HG03159 (cell line): ENCODE measurements at regions not wholly inside any gene's neighbourhood (a gene's known extent, or its start where the extent isn't known, plus 50 kb on each side); places are given as distances from the start of the nearest gene placed in this dataset.
"Not testable (repeated sequence)": the region's sequence is repeated elsewhere in the genome, so short reads cannot be mapped to it uniquely, and the experiment has no call there.

Experiments
- ATAC-seq: cut with Tn5 transposase; IDR thresholded peaks from one replicate; pipeline ENCODE4 v1.9.1; 2021; ENCODE audit warnings: mild to moderate bottlenecking, moderate library complexity; ENCODE audit not compliant: unreplicated experiment

DNA sequence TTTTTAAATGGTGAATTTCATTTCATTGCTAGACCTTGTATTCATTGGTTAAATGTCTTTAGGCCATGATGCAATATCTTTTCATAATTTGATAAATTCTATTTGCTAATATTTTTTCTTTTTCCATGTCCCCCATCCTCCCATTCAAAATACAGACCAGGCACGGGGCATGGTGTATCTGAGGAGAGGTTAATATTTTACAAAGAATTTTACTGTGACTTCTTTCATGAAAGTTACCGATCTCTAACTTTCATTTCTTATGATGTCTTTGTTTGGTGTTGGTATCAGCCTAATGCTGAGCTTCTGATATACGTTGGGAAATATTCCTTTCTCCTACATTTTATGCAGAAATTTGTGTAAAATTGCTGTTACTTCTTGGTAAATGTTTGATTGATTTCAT, 216.7 kb upstream of the IGFBP3 start:
- no peak for ATAC-seq

DNA sequence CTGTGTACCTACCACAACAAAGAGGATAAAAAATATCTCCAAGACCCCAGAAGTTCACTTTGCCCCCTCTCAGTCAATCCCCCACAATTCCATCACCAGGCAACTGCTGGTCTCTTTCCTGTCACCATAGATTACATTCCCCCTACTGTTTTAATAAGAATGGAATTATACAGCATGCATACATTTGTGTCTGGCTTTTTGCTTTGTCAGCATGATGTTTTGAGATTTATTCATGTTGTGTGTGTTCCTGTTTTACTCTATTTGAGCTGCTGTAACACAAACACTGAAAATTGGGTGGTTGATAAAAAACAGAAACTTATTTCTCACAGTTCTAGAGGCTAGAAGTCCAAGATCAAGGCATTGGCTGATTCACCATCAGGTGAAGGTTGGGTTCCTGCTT, 214.5 kb upstream of the IGFBP3 start:
- ATAC-seq = no peak

DNA sequence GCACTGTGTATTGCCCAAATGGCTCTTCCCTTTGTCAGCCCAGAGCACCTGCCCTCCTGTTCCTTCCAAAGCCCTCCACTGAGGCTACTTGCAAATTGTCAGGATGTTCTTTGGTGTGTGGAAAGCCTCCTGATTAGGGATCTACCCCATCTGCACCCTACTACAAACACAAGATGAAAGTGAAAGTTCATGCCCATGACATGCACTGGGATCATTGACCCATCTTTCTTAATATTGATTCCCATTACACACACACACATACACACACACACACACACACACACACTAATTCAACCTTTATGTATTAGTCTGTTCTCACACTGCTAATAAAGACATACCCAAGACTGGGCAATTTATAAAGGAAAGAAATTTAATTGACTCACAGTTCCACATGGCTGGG, 213.7 kb upstream of the IGFBP3 start:
- ATAC-seq = no peak

DNA sequence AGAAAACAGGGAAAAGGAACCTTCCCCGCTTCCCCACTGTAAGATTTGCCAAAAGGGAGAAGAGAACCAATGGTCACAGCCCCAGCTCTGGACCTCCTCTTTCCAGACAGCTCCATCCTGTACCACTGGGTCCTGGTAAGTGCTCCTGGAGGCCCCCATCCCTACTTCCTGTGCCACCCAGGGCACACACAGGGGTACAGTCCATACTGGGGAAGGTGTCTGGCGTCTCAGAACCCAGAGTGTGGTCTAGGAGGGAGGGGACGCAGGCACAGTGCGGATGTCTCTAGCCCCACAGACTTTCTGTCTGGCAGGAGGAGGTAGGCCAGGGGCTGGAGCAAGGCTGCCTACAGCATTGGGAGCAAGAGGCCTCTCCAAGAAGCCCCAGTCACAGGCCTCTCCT, 213.3 kb upstream of the IGFBP3 start:
- no peak for ATAC-seq

DNA sequence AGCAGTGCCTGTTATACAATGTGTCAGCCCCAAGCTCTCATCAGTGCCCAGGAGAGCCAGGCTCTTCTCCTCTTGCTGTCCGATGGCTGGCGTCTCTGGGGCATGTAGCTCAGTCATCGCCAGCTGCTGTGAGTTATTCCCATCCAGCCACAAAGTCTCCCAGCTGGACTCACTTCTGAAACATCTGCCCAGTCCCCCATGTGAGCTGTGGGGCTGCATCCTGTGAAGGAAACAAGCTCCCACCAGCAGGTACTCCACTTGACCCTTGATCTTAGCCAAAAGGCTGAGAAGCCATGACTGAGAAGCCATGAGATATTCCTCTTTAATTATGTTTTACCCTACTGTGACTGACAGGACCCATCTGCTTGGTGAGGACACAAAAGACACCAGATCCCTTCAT, 212.7 kb upstream of the IGFBP3 start:
- no peak for ATAC-seq

DNA sequence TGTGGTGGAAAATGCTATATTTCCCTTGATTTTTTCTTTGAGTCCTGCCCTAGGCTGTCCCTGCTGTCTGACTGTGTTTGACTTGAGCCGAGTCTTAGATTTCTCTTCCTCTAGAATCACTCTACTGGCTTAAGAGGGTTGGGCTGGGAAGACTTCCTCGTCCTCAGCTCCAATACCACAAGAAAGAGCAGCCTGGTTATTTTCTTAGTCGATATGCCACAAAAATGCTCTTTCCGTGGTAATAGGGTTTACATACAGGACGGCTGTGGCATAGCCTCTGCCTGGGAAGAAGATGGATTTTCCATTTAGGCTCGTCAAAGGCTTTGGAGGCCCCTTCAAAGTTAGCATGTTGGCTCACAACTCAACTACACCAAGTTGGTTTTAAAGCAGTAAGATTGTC, 212.0 kb upstream of the IGFBP3 start:
- ATAC-seq = no peak

DNA sequence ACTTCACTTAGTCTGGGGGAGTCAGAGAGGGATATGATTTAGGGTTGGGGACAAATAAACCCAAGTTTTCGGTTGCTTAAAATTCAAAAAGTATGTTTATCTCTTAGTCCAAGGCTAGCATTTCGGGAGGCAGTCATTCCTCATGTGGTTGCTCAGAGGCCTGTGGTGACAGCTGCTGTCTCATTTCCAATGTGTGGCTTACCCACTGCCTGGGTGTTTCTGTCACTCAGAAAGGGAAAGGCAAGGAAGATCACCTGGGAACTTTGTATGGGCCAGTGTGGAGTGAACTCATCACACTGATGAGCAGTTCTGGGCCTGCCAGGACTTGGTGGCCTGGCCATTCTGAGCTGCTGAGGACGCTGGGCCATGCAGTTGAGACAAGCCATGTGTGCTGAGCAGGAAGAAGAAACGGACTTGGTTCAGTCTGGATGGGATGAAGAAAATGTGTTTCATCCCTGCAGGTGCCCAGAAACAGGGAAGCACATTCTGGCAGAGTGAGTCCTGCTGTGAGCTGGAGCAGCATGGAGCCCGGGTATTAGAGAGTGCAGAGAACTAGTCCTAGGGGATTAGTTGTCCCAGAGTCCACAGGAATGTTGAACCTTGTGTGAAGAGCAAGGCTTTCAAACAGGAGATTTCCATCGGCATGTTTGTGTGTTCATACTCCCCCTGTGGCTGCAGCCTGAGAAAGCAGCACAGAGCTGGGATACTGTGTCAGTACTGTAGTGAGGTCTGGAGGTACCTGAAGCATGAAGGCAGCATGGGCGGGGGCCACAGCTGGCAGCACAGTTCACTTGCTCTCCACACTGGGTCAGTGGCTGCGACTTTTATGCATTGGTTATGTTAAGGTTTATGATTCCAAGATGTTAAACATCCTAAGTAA, 211.1 kb upstream of the IGFBP3 start:
- ATAC-seq = no peak

DNA sequence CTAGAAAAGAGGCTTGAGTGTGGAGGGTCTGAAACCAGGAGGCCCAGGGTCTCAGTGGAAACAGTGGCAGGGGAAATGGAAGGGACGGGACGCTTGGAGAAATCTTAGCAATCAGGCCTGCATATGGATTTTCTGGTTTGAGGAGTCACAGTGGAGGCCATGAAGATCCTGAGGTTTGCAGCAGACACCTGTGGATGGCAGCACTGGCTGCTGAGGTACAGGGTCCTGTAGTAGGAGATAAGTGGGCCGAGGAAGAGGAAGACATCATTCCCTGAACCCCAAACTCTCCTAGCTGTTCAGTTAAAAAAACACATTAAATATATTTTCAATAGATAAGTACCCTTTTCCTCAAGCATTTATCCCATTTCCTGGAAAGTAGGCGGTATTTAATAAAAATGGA, 208.8 kb upstream of the IGFBP3 start:
- ATAC-seq = no peak

DNA sequence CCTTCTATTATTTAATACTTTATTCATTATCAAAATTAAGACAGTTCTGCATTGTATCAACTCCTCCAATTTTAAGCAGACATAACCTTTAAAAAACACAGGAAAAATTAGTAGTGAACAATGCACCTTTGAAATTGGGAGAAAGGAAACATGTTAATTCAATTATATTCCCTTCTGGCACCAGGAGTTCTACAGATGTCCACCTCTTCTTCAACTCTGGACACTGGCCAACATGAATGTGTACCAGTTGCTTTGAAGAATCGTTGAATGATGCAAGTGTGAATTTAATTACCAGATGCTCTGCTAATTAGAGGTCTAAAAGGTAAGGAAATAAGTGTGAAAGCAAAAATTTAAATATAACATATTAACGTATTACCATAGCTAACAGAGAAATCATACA, 206.7 kb upstream of the IGFBP3 start:
- no peak for ATAC-seq

DNA sequence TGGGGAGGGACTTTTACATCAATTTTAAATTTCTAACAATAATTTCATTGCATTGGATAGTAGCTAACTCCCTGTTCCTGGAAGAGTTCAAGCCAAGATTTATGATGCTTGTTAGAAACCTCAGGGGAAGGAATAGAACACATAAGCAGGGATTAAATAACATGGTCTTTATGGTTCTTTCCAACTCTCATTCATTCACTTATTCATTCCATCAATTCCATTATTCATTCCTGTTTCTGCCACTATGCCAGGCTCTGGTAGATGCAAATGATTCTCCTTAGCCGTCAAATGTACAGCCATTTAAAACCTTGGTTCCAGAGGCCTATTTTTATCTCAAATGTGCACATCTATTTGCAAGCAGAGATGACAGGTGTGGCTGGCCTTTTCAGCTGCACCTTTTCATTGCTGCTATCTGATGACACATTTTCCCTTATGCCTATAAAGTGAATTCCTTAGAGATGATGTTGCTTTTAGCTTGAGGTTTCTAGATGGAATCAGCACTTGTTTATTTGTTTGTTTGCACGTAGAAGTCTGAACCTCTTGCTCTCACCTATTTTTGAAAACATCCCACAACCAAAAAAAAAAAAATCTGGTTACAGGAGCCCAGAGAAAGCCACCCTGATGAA, 205.7 kb upstream of the IGFBP3 start:
- ATAC-seq = no peak

DNA sequence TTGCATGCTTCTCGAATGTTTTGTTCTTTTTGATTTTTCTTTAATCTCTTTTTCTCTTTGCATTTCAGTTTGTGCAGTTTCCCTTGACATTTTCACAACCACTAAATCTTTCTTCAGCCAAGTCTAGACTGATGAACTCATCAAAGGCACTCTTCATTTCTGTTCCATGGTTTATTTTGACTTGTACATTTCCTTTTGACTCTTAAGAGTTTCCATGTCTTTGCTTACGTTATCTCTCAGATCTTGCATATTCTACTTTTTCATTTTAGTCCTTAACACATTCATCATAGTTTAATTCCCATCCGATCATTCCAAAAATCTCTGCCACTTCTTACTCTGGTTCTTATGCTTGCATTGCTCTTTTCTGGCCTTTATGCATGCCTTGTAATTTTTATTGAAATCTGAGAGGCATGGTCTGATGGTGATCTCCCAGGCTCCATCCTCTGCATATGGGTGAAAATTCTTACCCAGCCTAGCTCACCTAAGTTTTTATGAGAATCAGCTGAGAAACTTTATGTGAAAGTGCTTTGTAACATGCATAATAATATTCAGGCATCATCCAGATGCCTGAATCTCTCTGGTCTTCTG, 202.8 kb upstream of the IGFBP3 start:
- no peak for ATAC-seq

DNA sequence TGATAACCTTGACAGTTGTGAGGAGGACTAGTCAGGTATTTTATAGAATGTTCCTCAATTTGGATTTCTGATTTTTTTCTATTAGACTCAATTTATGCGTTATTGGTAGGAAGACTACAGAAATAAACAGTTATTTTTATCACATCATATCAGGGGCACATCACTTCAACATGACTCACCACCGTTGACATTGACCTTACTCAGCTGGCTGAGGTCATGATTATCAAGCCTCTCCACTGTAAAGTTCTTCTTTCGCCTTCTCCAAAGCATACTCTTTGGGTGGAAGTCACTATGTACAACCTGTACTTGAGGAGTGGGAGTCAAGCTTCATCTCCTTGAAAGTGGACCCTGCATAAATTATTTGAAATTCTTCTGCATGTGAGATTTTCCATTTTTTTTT, 194.3 kb upstream of the IGFBP3 start:
- ATAC-seq = no peak

DNA sequence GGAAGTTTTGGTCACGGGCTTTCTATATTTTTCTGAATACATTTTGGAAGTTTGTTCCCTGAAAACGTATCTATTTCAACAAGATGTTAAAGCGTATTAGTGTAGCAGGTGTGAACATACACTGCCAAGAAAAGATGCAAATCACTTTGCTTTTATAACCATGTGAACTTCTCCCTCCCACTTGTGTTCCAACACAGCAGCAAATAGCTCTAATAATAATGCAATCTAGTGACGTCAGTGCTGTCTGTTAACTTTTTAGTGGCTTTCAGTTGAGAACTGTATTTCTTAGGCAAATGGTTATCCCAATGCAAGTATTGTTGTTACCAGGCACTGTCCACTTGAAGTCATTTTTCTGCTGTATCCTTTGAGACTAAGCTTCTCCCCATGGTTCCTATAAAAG, 188.4 kb upstream of the IGFBP3 start:
- no peak for ATAC-seq

DNA sequence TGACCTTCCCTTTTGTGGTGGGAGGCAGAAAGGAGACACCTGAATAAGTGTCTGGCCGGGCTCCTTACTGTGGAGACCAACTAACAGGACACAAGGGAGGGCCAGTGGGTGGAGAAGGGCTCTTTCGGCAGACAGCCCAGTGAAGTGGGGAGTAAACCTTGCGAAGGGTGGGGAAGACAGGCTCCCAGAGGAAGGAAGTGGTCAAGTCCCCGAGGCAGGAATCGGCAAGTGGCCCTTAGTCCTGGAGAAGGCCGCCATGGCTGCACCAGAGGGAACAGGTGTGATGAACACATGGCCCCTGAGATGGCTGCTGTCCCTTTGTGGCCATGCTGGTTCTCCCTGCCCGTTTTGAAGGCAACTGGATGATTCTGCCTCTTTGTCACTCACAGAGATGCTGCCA, 187.2 kb upstream of the IGFBP3 start:
- ATAC-seq = no peak

DNA sequence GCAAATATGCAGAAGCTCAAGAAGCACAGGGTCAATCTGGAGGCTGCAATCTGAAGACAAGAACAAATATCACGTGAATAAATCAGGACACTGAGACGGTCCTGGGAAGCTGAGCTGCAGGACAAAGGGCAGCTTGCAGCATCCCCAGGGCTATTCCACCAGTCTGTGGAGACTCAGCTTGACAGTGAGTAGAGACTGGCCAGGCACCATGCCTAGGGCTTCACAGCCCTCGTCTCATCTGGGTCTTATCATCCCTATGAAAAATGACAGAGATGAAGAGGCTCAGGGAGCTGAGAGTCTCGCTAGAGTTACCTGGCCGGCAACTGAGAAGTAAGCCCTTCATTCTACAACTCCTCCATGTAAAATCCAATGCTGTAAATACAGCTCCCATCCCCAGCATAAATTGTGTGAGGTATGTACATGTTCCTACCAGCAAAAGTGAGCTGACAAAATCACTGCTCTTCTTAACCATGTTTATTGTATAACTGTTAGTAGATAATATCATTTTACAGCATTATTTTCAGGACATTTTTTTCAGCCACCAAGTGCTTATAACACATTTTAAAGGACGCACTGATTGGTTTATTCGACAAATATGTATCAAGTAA, 186.6 kb upstream of the IGFBP3 start:
- no peak for ATAC-seq

DNA sequence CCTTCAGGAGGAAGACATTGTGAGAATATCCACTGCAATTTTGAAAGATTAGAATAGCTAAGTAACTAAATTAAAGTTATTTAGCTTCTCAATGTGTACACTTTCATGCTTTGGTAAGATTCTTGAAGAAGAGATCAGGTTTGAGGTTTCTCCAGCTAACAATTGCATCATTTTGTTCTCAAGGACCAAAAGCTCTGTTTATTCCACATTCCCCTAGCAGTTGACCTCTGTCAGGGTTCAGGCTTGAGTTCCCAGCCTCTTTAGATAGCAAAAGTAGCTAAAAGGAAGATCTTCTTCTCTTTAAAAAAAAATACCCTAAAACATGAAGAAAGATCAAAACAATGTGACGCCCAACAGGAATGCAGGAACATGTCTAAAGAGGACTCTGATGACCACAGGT, 179.4 kb upstream of the IGFBP3 start:
- ATAC-seq = no peak

DNA sequence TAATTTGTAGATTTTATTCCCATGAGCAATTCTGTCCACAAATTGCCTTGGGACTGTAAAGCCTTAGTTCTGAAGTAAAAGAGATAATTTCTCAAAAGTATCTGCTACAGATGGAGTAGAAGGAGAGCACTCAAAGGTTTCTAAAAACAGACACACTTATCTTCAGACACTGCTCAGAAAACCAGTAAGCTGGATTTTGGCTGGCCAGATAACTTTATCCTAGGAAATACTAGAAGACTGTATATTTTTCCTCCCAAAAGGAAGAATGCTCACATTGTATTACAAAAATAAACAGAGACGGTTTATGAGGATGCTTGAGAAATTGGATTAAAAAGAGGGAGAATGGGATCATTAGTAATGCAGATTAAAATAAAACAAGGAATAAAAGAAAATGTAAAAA, 178.0 kb upstream of the IGFBP3 start:
- no peak for ATAC-seq

DNA sequence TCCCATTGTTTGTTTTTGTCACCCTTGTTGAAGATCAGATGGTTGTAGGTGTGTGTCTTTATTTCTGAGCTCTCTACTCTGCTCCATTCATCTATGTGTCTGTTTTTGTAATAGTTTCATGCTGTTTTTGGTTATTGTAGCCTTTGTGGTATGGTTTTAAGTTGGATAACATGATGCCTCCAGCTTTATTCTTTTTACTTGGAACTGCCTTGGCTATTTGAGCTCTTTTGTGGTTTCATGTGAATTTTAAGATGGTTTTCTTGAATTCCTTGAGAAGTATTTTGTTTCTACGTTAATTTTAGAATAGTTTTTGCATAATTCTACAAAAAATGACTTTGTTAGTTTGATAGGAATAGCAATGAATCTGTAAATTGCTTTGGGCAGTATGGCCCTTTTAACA, 170.0 kb upstream of the IGFBP3 start:
- no peak for ATAC-seq

DNA sequence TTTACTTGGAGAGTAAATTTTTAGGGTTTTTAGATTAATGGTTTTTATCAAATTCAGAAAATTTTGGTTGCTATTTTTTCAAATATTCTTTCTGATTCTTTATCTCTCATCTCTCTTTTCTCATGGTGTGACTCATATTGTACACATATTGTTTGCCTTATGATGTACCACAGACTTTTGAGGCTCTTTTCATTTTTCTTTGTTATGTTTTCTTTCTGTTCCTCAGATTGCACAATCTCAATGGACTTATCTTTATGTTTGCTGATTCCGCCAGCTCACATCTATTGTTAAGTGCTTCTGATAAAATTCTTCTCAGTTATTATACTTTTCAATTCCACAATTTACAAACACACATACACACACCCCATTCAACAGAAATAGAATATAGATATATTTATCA, 168.2 kb upstream of the IGFBP3 start:
- ATAC-seq = no peak

DNA sequence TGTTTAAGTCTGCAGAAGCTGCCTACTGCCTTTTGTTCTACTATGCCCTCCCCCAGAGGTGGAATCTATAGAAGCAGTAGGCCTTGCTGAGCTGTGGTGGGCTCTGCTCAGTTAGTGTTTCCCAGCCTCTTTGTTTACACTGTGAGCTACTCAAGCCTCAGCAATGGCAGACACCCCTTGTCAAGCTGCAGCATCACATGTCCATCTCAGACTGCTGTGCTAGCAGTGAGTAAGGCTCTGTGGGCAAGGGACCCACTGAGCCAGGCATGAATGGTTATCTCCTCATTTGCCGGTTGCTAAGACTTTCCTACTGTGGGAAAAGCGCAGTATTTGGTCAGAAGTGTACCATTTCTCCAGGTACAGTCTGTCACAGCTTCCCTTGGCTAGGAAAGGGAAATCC, 167.4 kb upstream of the IGFBP3 start:
- not testable (repeated sequence) for ATAC-seq

DNA sequence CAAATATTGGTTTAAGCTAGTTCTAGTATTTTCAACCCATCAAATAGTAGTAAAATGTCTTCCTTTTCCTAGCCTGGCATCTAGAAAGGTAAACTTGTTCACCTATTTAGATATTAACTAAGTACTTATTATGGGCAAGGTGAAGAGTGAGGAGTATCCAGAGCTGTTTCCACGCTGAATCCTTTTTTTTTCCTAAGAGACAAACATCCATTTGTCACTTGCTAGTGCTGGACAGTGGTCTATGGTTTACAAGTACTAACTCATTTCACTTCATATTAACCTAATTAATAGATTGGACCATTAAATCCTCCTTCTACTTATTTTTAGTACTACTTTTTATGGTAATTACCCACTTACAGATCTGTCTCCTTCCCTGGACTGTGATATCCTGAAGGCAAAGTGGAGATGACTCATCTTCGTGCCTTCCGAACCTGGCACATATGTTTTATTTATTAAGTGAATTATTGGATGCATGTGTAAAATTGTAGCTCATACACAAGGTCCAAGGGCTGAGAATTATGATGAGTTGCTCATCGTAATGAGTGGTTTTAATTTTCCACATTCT, 159.6 kb upstream of the IGFBP3 start:
- no peak for ATAC-seq

DNA sequence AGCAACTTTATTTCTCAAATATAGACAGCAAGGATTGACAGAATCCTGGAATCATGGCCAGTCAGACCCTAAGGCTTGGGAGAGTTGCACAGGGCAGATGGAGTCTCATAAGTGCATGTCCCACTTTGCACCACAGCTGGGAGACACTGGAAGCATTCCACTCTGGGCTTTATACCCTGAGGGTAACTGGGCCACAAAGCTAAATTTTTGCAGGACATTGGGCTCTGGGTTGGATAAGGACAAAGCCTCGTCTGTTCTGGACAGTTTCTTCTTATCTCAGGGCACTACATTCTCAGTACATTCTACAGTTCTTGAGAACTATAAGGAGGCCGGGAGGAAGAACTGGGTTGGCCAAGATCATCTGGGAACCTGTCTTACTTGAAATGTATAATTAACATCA, 158.3 kb upstream of the IGFBP3 start:
- ATAC-seq = no peak
